HCT116 (cell line): ENCODE measurements at regions not wholly inside any gene's neighbourhood (a gene's known extent, or its start where the extent isn't known, plus 50 kb on each side); places are given as distances from the start of the nearest gene placed in this dataset.

Experiments
- CEBPB ChIP-seq: IDR thresholded peaks from 2 replicates; pipeline ENCODE4 v1.6.1; 2012; ENCODE audit warnings: low read depth
- CTCF ChIP-seq, 3 experiments: fragments of 200-600 bp in 1 of 3; sonication (generic) in 1 of 3; IDR thresholded peaks in 2 of 3; conservative IDR thresholded peaks in 1 of 3; 2 replicates each; pipeline ENCODE4 v1.5.1; 2012 to 2017; ENCODE audit warnings: low read depth in 2 of 3, low read length in 2 of 3, antibody characterized with exemption in 1 of 3, borderline replicate concordance in 1 of 3, control low read depth in 1 of 3, mild to moderate bottlenecking in 1 of 3, mixed read lengths in 1 of 3, mixed run types in 1 of 3, moderate library complexity in 1 of 3; ENCODE audit not compliant: insufficient read depth in 1 of 3
- ELF1 ChIP-seq: IDR thresholded peaks from 2 replicates; pipeline ENCODE4 v1.6.1; 2012; ENCODE audit warnings: low read depth, borderline replicate concordance
- EZH2 ChIP-seq: fragments of 200-600 bp; sonication (generic); IDR thresholded peaks from 2 replicates; pipeline ENCODE4 v1.6.1; 2017; ENCODE audit warnings: antibody characterized with exemption, mixed run types
- MAX ChIP-seq: IDR thresholded peaks from 2 replicates; pipeline ENCODE4 v1.6.1; 2012
- POLR2A ChIP-seq: IDR thresholded peaks from 2 replicates; pipeline ENCODE4 v1.7.0; 2011; ENCODE audit warnings: borderline replicate concordance; ENCODE audit not compliant: insufficient read depth, insufficient read length; ENCODE audit errors: extremely low read depth
- SRF ChIP-seq: IDR thresholded peaks from 2 replicates; pipeline ENCODE4 v1.6.1; 2012; ENCODE audit warnings: low read depth

GRCh38 chr9:7287986-7288385 lies 511.6 kb downstream of the DMAC1 start:
- TF ChIP-seq SRF (no peak), POLR2A (no peak), CTCF (IDR thresholded peaks at IDR 0.05 in 2 of 3, conservative IDR thresholded peaks at IDR 0.05 in 1 of 3; ENCODE audit: borderline replicate concordance in 1 of 3, insufficient read depth in 1 of 3, low read depth in 2 of 3, low read length in 2 of 3) (no peak), EZH2 (no peak), MAX (no peak), ELF1 (no peak), CEBPB (no peak)
